HepG2 (cell line): ENCODE measurements at regions not wholly inside any gene's neighbourhood (a gene's known extent, or its start where the extent isn't known, plus 50 kb on each side); places are given as distances from the start of the nearest gene placed in this dataset.

Source experiments
- ATAC-seq: fragments of 200-7000 bp; cut with Tn5 transposase; 3 replicates; pipeline ENCODE4 v1.9.1; 2020; ENCODE audit warnings: mild to moderate bottlenecking, moderate library complexity
- BruUV-seq: library from RNA; stranded (reverse); fragments of 400-500 nt; replicated peaks from 2 replicates; lab custom pipeline; 2021; lab: Mats Ljungman, UMichigan
- CTCF ChIA-PET: fragments of 300-600 bp; formaldehyde crosslinking; extraction: SDS; loops from one replicate; lab custom pipeline; 2021; ENCODE audit warnings: low total read pairs, inconsistent platforms, low intra/inter-chr PET ratio; lab: Yijun Ruan, JAX
- POLR2A ChIA-PET: fragments of 350-600 bp; sonication (Branson Sonifier 250); formaldehyde crosslinking; loops from one replicate; lab custom pipeline; 2020; ENCODE audit warnings: antibody characterized with exemption, inconsistent platforms; lab: Yijun Ruan, JAX
- DNase-seq: peaks from one replicate; pipeline ENCODE4 v3.0.0-alpha.2; 2015; ENCODE audit warnings: low spot score
- FAIRE-seq: peaks from 3 replicates; lab custom pipeline; 2011; peaks lifted over from hg19 to GRCh38; lab: Jason Lieb, UNC
- H2AFZ ChIP-seq: one replicate; pipeline ENCODE4 v1.6.1; 2011; ENCODE audit warnings: low read length, inconsistent platforms
- H3K27ac ChIP-seq: fragments of 300-600 bp; 3 replicates; pipeline ENCODE4 v1.8.0; 2011; ENCODE audit warnings: mixed run types, mild to moderate bottlenecking, mixed read lengths, low read length, inconsistent platforms; ENCODE audit not compliant: insufficient read depth; ENCODE audit errors: extremely low read length
- H3K27me3 ChIP-seq, 2 experiments: fragments of 200-600 bp in 1 of 2; 2 replicates in 1 of 2; 3 replicates in 1 of 2; pipeline versions ENCODE4 v1.6.0 to v1.8.0; 2011; ENCODE audit warnings: low read length in 2 of 2, mild to moderate bottlenecking in 2 of 2, moderate library complexity in 2 of 2, inconsistent platforms in 1 of 2; ENCODE audit not compliant: insufficient read depth in 2 of 2, control insufficient read depth in 1 of 2
- H3K36me3 ChIP-seq, 2 experiments: fragments of 200-600 bp in 1 of 2; replicated peaks in 1 of 2; 2 replicates in 1 of 2; 3 replicates in 1 of 2; pipeline versions ENCODE4 v1.5.1 to v1.8.0; 2011; ENCODE audit warnings: low read length in 2 of 2, inconsistent platforms in 1 of 2; ENCODE audit not compliant: insufficient read depth in 2 of 2, control insufficient read depth in 1 of 2
- H3K4me1 ChIP-seq: 2 replicates; pipeline ENCODE4 v1.5.1; 2012; ENCODE audit warnings: low read length, inconsistent platforms; ENCODE audit not compliant: insufficient read depth
- H3K4me2 ChIP-seq: 2 replicates; pipeline ENCODE4 v1.6.0; 2011; ENCODE audit warnings: low read depth, low read length, inconsistent platforms
- H3K4me3 ChIP-seq, 3 experiments: fragments of 200-600 bp in 1 of 3; sonication (generic), shearing (Covaris generic) in 1 of 3; replicated peaks in 1 of 3; 2 replicates each; pipeline ENCODE4 v1.5.1; 2011 to 2016; ENCODE audit warnings: low read length in 3 of 3, inconsistent platforms in 2 of 3, low read depth in 2 of 3, mild to moderate bottlenecking in 2 of 3, control low read depth in 1 of 3, mixed read lengths in 1 of 3; ENCODE audit not compliant: insufficient read depth in 1 of 3
- H3K79me2 ChIP-seq: one replicate; pipeline ENCODE4 v1.6.1; 2011; ENCODE audit warnings: low read length, inconsistent platforms; ENCODE audit not compliant: insufficient read depth
- H3K9ac ChIP-seq: 2 replicates; pipeline ENCODE4 v1.6.0; 2011; ENCODE audit warnings: mild to moderate bottlenecking, low read depth, low read length, inconsistent platforms; ENCODE audit not compliant: insufficient read depth
- H3K9me3 ChIP-seq: 2 replicates; pipeline ENCODE4 v1.5.1; 2012; ENCODE audit warnings: mild to moderate bottlenecking, low read length
- H4K20me1 ChIP-seq: 2 replicates; pipeline ENCODE4 v1.6.0; 2011; ENCODE audit warnings: inconsistent platforms, mild to moderate bottlenecking, low read length, moderate library complexity; ENCODE audit not compliant: insufficient read depth
- ARNT2 ChIP-seq: sonication (generic); formaldehyde crosslinking; IDR thresholded peaks from 2 replicates; pipeline ENCODE4 v1.8.0; 2022; ENCODE audit warnings: mild to moderate bottlenecking, low read depth, missing genetic modification reagents, moderate library complexity
- BHLHE40 ChIP-seq: IDR thresholded peaks from 2 replicates; pipeline ENCODE4 v1.6.1; 2011; ENCODE audit warnings: low read length, improper control_type of control experiment
- CEBPB ChIP-seq: IDR thresholded peaks from 2 replicates; pipeline ENCODE4 v1.6.1; 2011; ENCODE audit warnings: low read depth, low read length, improper control_type of control experiment, borderline replicate concordance
- ETS1 ChIP-seq: sonication (generic); formaldehyde crosslinking; IDR thresholded peaks from 2 replicates; pipeline ENCODE4 v1.4.0; 2020; ENCODE audit warnings: missing genetic modification reagents
- EZH2 ChIP-seq: conservative IDR thresholded peaks from 2 replicates; pipeline ENCODE4 v1.6.1; 2012; ENCODE audit warnings: mild to moderate bottlenecking, low read depth, low read length, moderate library complexity
- GPBP1L1 ChIP-seq: sonication (generic); formaldehyde crosslinking; IDR thresholded peaks from 2 replicates; pipeline ENCODE4 v1.5.0; 2020; ENCODE audit warnings: mild to moderate bottlenecking, missing genetic modification reagents
- KDM4B ChIP-seq: sonication (generic); formaldehyde crosslinking; IDR thresholded peaks from 2 replicates; pipeline ENCODE4 v1.4.0; 2020; ENCODE audit warnings: missing genetic modification reagents
- LBX2 ChIP-seq: sonication (generic); formaldehyde crosslinking; IDR thresholded peaks from 2 replicates; pipeline ENCODE4 v1.5.0; 2020; ENCODE audit warnings: missing genetic modification reagents, mild to moderate bottlenecking, borderline replicate concordance
- MAFF ChIP-seq: IDR thresholded peaks from 2 replicates; pipeline ENCODE4 v1.6.1; 2011; ENCODE audit warnings: low read depth, low read length, improper control_type of control experiment
- MAFK ChIP-seq, 2 experiments: IDR thresholded peaks in 1 of 2; conservative IDR thresholded peaks in 1 of 2; 2 replicates each; pipeline ENCODE4 v1.6.1; 2011; ENCODE audit warnings: improper control_type of control experiment in 2 of 2, low read length in 2 of 2
- NAIF1 ChIP-seq: sonication (generic); formaldehyde crosslinking; IDR thresholded peaks from 2 replicates; pipeline ENCODE4 v1.5.0; 2020; ENCODE audit warnings: mild to moderate bottlenecking, missing genetic modification reagents, borderline replicate concordance
- PHB2 ChIP-seq: fragments of 450-650 bp; IDR thresholded peaks from 2 replicates; pipeline ENCODE4 v1.6.1; 2018; ENCODE audit not compliant: partially characterized antibody
- ZBTB8A ChIP-seq: sonication (generic); formaldehyde crosslinking; IDR thresholded peaks from 2 replicates; pipeline ENCODE4 v1.4.0; 2020; ENCODE audit warnings: mild to moderate bottlenecking, low read depth, missing genetic modification reagents, borderline replicate concordance
- ZC3H13 ChIP-seq: sonication (generic); formaldehyde crosslinking; IDR thresholded peaks from 2 replicates; pipeline ENCODE4 v1.8.1; 2023; ENCODE audit warnings: mild to moderate bottlenecking, missing genetic modification reagents, moderate library complexity
- ZNF33A ChIP-seq: sonication (generic); formaldehyde crosslinking; IDR thresholded peaks from 2 replicates; pipeline ENCODE4 v1.5.1; 2020; ENCODE audit warnings: missing genetic modification reagents, mild to moderate bottlenecking, moderate library complexity, borderline replicate concordance
- ZNF792 ChIP-seq: IDR thresholded peaks from 2 replicates; pipeline ENCODE4 v1.6.1; 2016
- ZSCAN29 ChIP-seq: sonication (generic); formaldehyde crosslinking; conservative IDR thresholded peaks from 2 replicates; pipeline ENCODE4 v1.4.0; 2020; ENCODE audit warnings: mild to moderate bottlenecking, missing genetic modification reagents
- WGBS: methylation state at CpG from one replicate; pipeline ENCODE4 v1.1.6; 2017; ENCODE audit warnings: low lambda C conversion rate; 5-methylcytosine and 5-hydroxymethylcytosine counted together
- in situ Hi-C: cut with HindIII; loops from 2 replicates; pipeline ENCODE4 v1.10.0; 2017; ENCODE audit warnings: low pct_unique_long_range_greater_than_20kb; ENCODE audit not compliant: extremely low pct_ligation_motif_present
- intact Hi-C: fragments of 100-400 bp; cut with micrococcal nuclease; formaldehyde crosslinking; loops from one replicate; pipeline ENCODE4 v1.10.0; 2022; ENCODE audit not compliant: unreplicated experiment
- TF ChIP-seq, protein P1 (sequence below): sonication (generic); formaldehyde crosslinking; IDR thresholded peaks from 2 replicates; pipeline ENCODE4 v1.4.0; 2020; ENCODE audit warnings: mild to moderate bottlenecking, missing genetic modification reagents

DNA sequence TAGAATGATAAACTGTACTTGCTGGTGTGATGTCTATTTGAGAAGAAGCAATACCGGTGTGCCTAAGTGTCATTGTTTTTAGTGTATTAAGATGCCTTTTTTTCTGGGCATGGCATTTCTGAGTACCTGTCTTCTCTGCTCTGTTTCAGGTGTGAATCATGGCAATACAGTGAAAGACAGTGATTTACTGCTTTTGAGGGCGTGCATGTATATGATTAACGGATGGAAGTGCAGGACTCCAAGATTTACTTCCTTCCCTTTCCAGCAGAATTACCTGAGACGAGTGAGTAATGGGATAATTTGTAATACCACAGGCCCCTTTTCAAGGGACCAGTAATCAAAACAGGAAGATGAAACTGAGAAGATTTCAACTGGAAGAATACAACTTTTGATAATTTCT, 315.8 kb downstream of the SOX4 start (continued):
- TF ChIP-seq ETS1 (CRISPR knock-in tag): no peak

GRCh38 chr6:21911208-21911607, 317.7 kb downstream of the SOX4 start:
- Histone ChIP-seq H3K9me3 (no peaks in the 10 kb centered on the region), H3K36me3 (no peaks in the 10 kb centered on the region), H3K4me2 (no peak overlapping the region), H3K9ac (no peak overlapping the region), H2AFZ (no peak overlapping the region), H3K79me2 (no peaks in the 10 kb centered on the region), H3K27me3 (no peaks in the 10 kb centered on the region), H3K4me1 (no peaks in the 10 kb centered on the region)
- POLR2A ChIA-PET: no interaction called here
- no peak for ATAC-seq
- TF ChIP-seq ZSCAN29 (CRISPR knock-in tag) (no peak), ZNF33A (CRISPR knock-in tag) (no peak), PHB2 (no peak), GPBP1L1 (CRISPR knock-in tag) (no peak), EZH2 (no peak), KDM4B (no peak), MAFF (peak; percentile 87), LBX2 (CRISPR knock-in tag) (no peak), MAFK (conservative IDR thresholded peaks at IDR 0.05 in 1 of 2, IDR thresholded peaks at IDR 0.05 in 1 of 2; ENCODE audit: low read length in 2 of 2) (peak; percentile 91 to 92), CEBPB (no peak), ZC3H13 (CRISPR knock-in tag) (no peak), BHLHE40 (no peak), ZBTB8A (CRISPR knock-in tag) (no peak), ARNT2 (no peak), NAIF1 (CRISPR knock-in tag) (no peak), ZNF792 (CRISPR knock-in tag) (no peak)
- TF ChIP-seq, protein P1, sequence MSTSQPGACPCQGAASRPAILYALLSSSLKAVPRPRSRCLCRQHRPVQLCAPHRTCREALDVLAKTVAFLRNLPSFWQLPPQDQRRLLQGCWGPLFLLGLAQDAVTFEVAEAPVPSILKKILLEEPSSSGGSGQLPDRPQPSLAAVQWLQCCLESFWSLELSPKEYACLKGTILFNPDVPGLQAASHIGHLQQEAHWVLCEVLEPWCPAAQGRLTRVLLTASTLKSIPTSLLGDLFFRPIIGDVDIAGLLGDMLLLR (CRISPR knock-in tag): no peak
- TF ChIP-seq, all 625 proteins: peak for 2
- no TSS peak for BruUV-seq
- H3K4me3 ChIP-seq: no peak overlapping the region
- in situ Hi-C loops: no loop called here
- DNase-seq (no peak), FAIRE-seq (no peak)
- H3K27ac ChIP-seq: no peak overlapping the region
- no peaks in the 10 kb centered on the region for H4K20me1 ChIP-seq
- WGBS: 13% methylated on average over 1 of the region's 1 CpG
- CTCF ChIA-PET: no interaction called here
- intact Hi-C loops: no loop called here
